ENCODE measurements at regions not wholly inside any gene's neighbourhood (a gene's known extent, or its start where the extent isn't known, plus 50 kb on each side); places are given as distances from the start of the nearest gene placed in this dataset.

DNA sequence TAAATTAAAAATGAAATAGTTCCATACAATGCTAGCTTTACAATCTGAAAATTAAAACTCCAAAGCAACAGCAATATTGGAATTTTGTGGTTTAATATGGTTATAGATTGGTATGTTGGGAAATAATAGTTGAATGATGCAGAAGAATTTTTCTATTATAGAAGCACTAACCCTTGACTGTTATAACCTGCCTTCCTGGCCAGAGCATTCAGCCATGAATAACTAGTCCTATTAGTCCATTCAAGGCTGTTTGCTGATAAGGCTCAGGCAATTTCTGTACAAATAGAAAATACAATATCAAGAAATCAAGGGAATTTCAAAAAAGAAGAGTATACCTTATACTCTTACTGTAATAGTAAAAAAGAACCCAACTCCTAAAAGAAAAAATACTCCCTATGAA, 101.6 kb upstream of the SP4 start:
- ChIA-PET POLR2A (no interaction called here), CTCF (interaction anchor here (0.7 to 0.9 kb wide), 2 partner anchors 15 to 46 kb away, joined by 3 to 4 read pairs; no protein-coding TSS in a partner anchor)
- H3K4me1 ChIP-seq (ENCODE audit: control insufficient read depth, insufficient read depth, low read length) = no peaks in the 10 kb centered on the region
- no peak overlapping the region for H3K27ac ChIP-seq (ENCODE audit: extremely low read depth, low read depth, low read length)
- TF ChIP-seq ZNF112 (tag by site-specific recombination; IDR thresholded peaks at IDR 0.05) (no peak), TRIM28 (IDR thresholded peaks at IDR 0.05; ENCODE audit: borderline replicate concordance, low read length) (no peak), PRDM1 (tag by site-specific recombination; IDR thresholded peaks at IDR 0.05) (no peak), ZNF521 (tag by site-specific recombination; IDR thresholded peaks at IDR 0.05) (no peak), ZBTB20 (tag by site-specific recombination; IDR thresholded peaks at IDR 0.05) (no peak), ZBTB48 (tag by site-specific recombination; IDR thresholded peaks at IDR 0.05) (no peak), ZNF16 (tag by site-specific recombination; IDR thresholded peaks at IDR 0.05; ENCODE audit: low read depth) (no peak), PRDM4 (tag by site-specific recombination; IDR thresholded peaks at IDR 0.05) (no peak), ZNF514 (tag by site-specific recombination; IDR thresholded peaks at IDR 0.05) (no peak), ZNF394 (tag by site-specific recombination; IDR thresholded peaks at IDR 0.05; ENCODE audit: borderline replicate concordance) (no peak)
- TF ChIP-seq, protein P1, sequence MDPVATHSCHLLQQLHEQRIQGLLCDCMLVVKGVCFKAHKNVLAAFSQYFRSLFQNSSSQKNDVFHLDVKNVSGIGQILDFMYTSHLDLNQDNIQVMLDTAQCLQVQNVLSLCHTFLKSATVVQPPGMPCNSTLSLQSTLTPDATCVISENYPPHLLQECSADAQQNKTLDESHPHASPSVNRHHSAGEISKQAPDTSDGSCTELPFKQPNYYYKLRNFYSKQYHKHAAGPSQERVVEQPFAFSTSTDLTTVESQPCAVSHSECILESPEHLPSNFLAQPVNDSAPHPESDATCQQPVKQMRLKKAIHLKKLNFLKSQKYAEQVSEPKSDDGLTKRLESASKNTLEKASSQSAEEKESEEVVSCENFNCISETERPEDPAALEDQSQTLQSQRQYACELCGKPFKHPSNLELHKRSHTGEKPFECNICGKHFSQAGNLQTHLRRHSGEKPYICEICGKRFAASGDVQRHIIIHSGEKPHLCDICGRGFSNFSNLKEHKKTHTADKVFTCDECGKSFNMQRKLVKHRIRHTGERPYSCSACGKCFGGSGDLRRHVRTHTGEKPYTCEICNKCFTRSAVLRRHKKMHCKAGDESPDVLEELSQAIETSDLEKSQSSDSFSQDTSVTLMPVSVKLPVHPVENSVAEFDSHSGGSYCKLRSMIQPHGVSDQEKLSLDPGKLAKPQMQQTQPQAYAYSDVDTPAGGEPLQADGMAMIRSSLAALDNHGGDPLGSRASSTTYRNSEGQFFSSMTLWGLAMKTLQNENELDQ (tag by site-specific recombination; IDR thresholded peaks at IDR 0.05; ENCODE audit: low read depth) = no peak
- H3K36me3 ChIP-seq (ENCODE audit: control insufficient read depth in 2 of 2, insufficient read depth in 1 of 2, low read length in 2 of 2) = no peaks in the 10 kb centered on the region
- H3K4me3 ChIP-seq (ENCODE audit: low read depth, low read length) = no peak overlapping the region
- no peaks in the 10 kb centered on the region for H3K9me3 ChIP-seq (ENCODE audit: control insufficient read depth, insufficient read depth, low read depth, low read length)

- no peak overlapping the region for H3K27ac ChIP-seq (ENCODE audit: extremely low read depth, low read depth, low read length)
- no peaks in the 10 kb centered on the region for H3K36me3 ChIP-seq (ENCODE audit: control insufficient read depth in 2 of 2, insufficient read depth in 1 of 2, low read length in 2 of 2)
Observed at GRCh38 chr7:21326921-21327320, 101.0 kb upstream of the SP4 start.

More at GRCh38 chr7:21326921-21327320, 101.0 kb upstream of the SP4 start:
- ChIA-PET POLR2A (interaction anchor here (0.6 kb wide), 1 partner anchor 26 kb away, joined by 3 read pairs; no protein-coding TSS in a partner anchor), CTCF (no interaction called here)
- Histone ChIP-seq H3K4me3 (ENCODE audit: low read depth, low read length) (no peak overlapping the region), H3K9me3 (ENCODE audit: control insufficient read depth, insufficient read depth, low read depth, low read length) (no peaks in the 10 kb centered on the region), H3K4me1 (ENCODE audit: control insufficient read depth, insufficient read depth, low read length) (no peaks in the 10 kb centered on the region)
- no peak for TF ChIP-seq ZNF510 (tag by site-specific recombination; IDR thresholded peaks at IDR 0.05; ENCODE audit: insufficient replicate concordance)
- no peak for TF ChIP-seq KLF8 (tag by site-specific recombination; IDR thresholded peaks at IDR 0.05)
- no peak for TF ChIP-seq EGR2 (tag by site-specific recombination; IDR thresholded peaks at IDR 0.05; ENCODE audit: low read depth)
- TF ChIP-seq ZNF473 (tag by site-specific recombination; IDR thresholded peaks at IDR 0.05) = no peak
- no peak for TF ChIP-seq KLF9 (tag by site-specific recombination; IDR thresholded peaks at IDR 0.05; ENCODE audit: low read depth)
- no peak for TF ChIP-seq ZNF843 (tag by site-specific recombination; IDR thresholded peaks at IDR 0.05)
- TF ChIP-seq PRDM10 (tag by site-specific recombination; IDR thresholded peaks at IDR 0.05) = no peak
- no peak for TF ChIP-seq ZFP69B (tag by site-specific recombination; IDR thresholded peaks at IDR 0.05)
- no peak for TF ChIP-seq ZNF76 (tag by site-specific recombination; IDR thresholded peaks at IDR 0.05; ENCODE audit: borderline replicate concordance, low read depth)
- no peak for TF ChIP-seq HOXC10 (CRISPR knock-in tag; IDR thresholded peaks at IDR 0.05)
- no peak for TF ChIP-seq ZNF202 (tag by site-specific recombination; IDR thresholded peaks at IDR 0.05; ENCODE audit: borderline replicate concordance)

Measured in HEK293 (cell line).